Non-pigmented ciliary epithelial cell (primary cell): ENCODE measurements at regions not wholly inside any gene's neighbourhood (a gene's known extent, or its start where the extent isn't known, plus 50 kb on each side); places are given as distances from the start of the nearest gene placed in this dataset.

ENCODE experiments used
- DNase-seq: peaks from one replicate; pipeline ENCODE4 v3.0.0-alpha.2; 2010; ENCODE audit warnings: low read depth

DNA sequence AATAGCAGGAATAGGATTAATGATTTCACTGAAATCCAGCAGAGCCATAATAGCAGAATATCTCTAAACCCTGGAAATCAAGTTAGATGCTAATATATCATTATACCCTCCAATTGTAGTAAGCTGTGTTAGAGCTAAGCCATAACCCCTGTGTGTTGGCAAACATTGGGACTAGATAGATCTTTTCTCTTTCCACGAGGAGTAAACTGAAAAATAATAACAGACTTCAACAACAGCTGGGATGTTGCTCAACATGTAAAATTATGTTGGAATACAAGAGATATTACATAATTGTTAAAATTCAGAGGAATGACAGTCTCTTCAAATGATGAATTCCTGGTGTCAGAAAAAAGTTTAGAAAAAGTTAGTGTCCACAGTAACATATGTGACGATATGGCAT, 383.8 kb downstream of the SNAPC1 start:
- DNase-seq = no peak

DNA sequence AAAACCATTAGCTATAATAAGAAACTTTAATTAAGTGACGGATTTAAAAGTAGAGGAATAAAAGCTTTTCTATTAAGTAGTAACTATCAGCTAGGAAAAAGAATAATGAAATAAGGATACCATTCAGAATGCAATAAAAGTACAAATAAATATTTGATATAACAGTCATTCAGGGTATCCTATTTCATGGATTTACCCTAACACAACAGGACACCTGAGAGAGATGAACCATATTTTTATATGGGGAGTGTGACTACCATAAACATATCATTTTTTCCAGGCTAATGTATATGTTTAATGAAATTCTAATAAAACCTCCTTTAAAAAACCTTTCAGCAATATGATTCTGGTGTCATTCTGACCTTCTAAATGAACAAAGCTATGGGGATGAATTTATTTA, 393.8 kb downstream of the SNAPC1 start:
- DNase-seq = no peak

DNA sequence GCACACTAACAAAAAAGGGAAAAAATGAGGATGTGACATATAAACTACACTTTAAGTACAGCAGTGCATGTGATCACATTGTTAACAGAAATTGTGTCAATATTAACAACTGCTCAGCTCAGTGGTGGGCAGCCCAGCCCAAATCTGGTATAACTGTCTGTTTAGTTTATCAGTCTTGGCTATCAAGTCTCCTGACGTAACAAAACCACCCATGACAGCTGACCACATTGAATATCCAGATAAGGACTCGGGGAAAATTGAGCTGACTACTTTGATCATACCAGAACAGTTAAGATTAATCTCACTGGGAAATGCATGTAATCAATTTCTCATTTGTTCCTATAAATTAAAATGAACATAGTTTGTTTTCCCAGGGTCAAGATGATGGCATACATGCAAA, 396.6 kb downstream of the SNAPC1 start:
- no peak for DNase-seq

DNA sequence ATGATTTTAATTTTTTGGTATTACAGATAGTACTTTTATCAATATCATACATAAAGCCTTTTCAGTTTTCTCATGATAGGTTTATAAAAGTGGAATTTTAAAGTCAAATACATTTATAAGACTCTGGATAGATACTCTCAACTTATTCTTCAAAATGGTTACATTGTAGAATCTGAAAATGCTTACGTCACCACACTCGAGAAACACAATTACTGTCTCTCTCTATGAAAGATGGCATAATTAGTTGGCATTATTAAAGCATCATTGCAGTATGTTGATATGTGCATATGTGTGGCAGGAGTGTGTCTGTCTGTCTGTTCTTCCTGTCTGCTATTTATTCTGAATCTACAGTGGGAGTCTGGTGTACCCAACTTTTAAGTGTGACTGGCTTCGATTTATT, 397.1 kb downstream of the SNAPC1 start:
- DNase-seq = no peak

DNA sequence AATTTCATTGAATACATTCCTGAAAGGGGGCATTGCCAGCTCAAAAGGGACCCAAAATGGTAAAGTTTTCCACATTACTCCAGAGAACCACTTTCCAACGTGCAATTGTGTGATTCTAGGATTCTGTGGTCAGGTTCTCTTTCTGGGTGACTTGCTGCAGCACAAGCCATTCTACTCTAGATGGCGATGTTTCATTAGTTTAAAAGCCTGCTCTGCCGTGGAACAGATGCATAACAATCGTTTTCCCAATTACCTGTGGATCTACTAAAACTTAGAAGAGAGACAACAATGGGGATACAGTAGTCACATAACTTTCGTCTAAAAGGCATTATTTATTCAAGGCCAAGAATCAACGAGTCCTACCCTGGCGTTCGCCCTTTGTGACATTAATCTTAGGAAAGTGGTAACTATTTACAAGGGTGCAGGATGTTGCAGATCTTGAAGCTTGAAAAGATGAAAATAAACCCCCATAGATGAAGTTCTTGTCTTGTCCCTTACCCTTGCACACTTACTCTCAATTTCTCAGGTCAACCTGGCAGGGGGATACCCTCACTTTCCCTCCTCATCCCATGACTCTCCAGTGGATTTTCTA, 400.9 kb downstream of the SNAPC1 start:
- DNase-seq = no peak

DNA sequence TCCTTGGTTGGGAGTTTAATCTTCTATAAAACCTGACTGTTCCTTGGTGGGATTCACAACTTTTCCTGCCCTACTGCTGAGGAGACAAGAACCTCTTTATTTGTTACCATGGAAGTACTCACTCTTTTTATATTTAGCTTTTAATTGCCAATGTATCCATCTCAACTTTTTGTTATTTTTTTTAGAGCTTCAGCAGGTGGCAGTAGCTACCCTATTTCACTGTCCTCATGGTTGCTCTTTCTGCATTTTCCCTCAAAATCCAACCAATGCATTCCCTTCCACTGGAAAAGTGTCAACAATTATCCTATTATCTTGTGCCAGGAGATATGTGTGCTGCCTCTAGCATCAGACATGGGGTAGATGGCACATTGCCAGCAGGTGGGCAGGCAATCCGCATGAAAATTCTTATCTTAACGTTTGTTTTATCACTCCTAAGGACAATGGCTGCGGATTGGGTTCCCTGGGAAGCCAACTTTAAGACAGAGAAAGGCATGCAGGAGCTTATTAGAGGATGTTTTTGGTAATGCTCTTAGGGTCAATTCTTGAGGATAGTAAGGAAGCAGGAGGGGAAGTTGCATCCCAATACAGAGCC, 406.4 kb downstream of the SNAPC1 start:
- DNase-seq = no peak

DNA sequence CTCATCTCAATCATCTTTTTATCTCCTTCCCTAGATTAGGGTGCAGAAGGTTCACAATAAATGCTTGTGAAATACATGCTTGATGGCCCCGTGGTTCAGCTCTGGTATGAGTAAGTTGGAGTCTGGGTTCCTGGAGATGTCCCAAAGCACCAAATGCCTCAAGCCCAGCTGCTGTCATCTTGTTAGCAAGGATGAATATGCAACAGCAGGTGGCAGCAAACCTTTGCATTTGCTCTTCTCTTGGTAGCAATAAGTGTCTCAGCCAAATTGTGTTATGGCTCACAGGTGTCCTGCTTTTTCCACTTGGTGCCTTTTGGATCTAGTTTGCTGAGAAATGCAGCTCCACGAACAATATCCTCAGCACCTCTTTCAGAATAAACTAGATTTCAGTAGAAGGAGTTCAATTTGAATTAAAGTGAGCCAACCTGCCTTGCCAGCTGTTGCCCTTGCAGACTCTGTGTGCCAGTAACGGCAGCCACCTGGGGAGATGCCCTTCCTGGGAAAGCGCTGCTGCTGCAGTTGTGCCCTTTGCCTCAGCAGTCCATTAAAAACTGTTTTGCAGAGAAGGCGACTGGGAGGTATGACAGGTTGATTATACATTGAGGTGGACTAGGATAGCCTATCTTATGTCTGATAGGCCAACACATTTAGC, 417.3 kb downstream of the SNAPC1 start:
- DNase-seq = peak; percentile 63

DNA sequence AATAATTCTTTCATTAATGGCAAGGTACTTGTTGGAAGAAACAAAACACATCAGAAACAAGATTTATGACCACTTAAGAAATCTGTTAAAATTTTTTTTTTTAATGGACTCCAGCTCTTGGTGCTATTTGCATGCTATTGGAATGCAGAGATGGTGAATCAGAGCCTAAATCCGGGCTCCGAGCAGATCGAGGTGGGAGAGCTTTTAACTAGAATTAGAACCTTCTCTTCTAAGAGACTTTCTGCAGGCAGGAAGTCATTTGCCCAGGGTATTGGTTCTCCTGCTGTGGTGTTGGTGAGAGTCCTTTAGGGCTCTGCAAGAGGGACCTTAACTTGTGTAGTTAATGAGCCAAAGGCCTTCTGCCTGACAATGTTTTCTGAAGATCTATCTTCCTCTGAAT, 419.4 kb downstream of the SNAPC1 start:
- DNase-seq = no peak

DNA sequence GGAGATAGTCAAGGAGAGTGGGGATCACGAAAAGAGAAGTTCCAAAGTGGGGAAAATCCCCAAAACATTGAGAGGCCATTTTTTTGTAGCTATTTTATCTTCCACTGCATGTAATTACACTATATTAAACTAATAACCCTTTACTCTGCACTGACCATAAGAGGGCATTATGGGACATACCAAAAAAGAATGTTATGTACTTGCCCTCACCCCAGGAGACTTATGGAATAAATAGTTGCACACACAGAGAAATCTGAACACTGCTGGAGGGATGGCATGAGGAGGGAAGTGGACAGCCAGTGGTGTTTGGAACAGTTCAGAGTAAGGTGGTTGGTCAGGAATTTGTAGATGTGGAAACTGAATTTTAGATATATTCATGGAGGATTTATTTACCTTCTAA, 422.9 kb downstream of the SNAPC1 start:
- DNase-seq = no peak

DNA sequence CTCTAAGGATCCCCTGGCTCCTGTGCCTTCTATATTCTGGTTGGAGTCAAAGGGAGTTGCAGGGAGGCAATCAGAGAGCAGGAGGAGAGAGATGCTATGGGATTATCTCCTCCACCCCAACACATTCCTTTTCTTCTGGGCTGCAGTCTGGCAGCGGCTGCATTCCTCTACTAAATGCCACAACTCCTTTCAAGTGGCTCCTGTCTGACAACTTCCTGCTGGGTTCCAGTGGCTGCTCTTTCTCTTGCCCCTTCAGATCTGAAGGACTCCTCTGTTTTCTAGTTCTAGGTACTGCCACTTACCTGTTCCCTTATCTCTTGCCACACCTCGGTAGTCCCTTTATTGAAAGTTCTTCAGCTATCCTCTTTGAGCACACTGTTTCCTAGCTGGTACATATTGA, 425.0 kb downstream of the SNAPC1 start:
- no peak for DNase-seq

DNA sequence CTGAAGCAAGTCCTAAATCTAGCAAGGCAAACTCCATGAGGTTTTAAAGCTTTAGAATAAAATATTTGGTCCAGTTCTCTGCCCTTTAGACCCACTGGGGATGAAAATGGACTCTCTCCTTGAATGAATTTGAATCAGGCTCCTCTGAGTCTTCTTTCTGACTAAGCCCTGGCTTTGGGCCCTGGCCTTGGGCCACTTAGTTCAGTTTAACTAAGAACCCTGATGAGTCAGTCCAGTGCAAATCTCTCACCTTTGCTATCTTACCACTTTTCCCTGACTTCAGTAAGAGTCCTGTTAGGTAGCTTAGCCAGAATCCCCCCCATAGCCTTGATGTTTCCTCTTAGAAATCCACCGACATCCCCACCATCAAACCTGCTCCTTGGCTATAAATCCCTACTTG, 427.5 kb downstream of the SNAPC1 start:
- DNase-seq = no peak

DNA sequence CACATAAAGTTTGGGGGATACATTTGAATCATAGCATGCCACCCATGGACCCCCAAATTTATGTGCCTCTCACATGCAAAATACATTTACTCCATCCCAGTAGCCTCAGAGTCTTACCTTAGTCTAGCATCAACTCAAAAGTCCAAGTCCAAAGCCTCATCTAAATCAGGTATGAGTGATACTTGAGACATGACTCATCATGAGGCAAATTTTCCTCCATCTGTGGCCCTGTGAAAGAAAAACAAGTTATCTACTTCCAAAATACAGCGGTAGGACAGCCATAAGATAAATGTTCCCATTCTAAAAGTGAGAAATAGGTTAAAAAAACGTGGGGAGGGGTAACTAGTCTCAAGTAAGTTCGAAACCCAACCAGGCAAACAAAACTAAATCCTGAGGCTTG, 444.2 kb downstream of the SNAPC1 start:
- DNase-seq = no peak

DNA sequence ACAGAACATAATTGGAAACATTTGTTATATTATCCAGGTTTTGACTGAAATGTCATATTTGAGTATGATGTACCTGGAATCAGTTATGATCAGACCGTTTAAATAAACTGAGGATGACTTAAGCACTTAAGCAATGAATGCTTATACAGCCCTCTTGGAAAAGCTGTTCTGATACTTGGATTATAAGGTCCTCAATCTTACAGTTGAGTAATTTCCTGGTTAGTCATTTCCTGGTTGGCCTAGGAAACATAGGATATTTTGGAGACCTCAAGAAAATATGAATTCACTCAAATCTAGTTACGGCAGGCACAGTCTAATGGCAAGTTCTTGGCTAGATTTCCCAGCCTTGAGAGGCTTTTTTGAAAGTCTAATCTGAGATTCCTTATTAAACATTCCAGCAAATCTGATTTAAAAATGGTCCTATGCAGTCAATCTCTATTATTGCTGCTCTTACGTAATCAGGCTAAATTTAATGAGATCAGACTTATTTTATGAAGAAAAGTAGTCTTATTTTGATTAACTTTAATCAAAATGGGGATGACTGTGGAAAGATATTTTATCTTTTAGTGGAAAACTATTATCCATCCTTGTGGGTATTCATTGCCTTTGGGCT, 447.2 kb downstream of the SNAPC1 start:
- DNase-seq = peak; percentile 68

DNA sequence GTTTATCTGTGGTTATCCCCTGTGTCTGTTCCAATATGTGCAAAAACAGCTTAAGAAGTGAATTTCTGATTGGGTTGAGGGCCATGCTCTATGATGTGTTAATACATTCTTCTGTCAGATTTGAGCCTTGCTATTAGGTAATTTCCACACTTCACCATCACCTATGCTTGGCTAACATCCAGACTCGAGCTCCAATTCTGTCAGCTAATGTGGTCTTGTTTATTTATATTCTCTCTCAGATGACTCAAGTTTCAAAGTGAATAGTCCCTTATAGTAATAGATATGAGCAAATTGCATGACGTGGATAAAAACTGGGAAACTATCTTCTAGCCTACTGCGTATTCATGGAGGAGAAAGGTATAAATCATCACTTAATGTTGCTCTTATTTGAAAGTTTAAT, 451.3 kb downstream of the SNAPC1 start:
- peak; percentile 31 for DNase-seq

DNA sequence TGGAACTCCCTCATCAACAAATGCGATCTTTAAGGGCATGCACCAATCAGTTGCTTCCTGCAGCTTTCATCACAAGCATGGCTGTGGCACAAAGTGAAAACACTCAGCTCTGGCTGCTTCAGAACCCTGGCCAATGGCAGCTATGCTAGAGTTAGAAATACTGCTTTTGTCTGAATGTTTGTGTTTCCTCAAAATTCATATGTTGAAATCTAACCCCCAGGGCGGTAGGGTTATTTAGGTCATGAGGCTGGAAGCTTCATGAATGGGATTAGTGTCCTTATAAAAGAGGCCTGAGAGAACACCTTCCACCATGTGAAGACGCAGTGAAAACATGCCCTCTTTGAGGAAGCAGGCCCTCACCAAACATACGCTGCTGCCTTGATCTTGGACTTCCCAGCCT, 453.9 kb downstream of the SNAPC1 start:
- DNase-seq = no peak

DNA sequence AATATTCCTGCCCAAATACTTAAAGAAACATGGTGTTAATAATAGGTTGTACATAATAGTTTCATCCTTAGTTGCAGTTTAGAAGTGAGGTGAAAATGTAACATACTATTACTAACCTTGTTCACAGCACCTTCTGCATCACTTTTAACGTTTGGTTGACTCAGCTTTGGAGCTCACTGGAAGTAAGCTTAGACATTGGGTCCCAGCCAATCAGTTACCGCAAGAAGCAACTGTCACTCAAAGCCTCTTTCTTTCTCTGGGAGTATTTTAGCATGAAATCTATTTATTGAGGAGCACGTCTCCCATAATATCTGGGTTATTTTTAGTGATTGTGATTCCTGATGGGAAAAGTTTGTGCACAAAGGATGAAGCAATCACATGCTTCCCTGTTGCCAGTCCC, 472.6 kb downstream of the SNAPC1 start:
- no peak for DNase-seq

DNA sequence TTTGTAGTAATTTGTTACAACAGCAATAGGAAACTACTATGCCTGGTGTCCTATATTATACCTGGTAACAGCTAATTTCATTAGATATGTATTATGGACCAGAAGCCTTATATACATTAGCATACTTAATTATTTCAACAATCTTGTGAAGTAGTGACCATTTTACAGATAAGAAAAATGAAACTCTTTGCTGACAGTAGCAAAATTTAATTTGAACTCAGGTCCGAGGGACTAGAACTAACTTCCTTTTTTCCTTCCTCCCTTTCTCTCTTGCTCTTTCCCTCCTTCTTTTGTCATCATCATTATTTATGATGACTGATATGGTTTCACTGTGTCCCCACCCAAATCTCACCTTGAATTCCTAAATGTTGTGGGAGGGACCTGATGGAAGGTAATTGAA, 482.0 kb downstream of the SNAPC1 start:
- no peak for DNase-seq

DNA sequence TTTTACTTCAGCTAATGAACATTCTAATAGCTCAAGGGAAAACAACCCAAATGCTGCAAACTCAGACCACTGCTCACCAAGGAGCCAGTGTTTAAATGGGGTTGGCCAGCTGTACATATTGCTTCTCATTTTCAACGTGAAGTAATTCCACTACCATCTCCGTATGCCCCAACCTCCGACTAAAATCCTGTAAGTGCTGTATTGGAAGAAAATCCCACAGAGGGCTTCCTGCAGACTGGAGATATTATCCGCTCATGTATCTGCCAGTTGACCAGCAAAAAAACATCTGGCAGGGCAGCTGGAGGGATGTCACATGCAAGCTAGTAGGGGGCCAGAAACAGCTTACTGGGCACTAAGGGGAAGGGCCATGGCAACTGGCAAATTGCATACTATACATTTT, 485.0 kb downstream of the SNAPC1 start:
- DNase-seq = no peak

DNA sequence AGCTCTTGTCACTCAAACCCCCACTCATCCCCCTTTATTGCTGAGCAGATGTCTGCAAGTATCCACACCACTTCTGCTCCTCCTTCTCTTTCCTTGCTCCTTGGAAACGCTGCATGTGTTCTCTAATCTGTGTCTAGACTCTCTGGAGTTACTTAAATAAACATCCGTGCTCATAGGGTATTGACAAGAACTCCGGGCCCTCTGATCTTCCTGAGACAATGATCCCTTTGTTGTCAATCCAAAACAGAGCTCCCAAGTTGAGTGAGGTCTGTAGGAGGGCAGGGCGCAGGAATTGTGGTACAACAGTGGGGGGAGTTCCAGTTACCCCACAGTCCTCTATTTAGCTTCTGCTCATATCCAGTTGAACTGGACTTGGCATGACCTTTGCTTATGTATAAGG, 489.0 kb downstream of the SNAPC1 start:
- DNase-seq = no peak

DNA sequence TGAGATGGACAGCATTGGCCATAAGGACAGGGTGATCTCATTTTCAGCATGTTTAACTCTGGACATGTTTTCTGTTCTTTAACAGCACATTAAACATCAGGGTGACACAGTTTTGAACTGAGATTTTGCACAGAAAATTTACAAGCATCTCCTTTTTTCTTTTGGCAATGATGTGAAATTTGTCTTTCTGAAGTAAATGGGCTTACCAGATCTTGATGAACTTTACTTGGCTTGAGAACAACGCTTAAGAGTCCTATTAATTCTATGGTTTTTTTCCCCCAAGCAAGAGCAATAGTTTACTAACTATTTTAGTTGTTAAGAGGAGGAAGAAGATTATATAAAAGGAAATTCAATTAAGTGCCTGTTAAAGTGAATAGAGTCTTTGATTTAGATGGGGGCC, 491.0 kb downstream of the SNAPC1 start:
- no peak for DNase-seq

DNA sequence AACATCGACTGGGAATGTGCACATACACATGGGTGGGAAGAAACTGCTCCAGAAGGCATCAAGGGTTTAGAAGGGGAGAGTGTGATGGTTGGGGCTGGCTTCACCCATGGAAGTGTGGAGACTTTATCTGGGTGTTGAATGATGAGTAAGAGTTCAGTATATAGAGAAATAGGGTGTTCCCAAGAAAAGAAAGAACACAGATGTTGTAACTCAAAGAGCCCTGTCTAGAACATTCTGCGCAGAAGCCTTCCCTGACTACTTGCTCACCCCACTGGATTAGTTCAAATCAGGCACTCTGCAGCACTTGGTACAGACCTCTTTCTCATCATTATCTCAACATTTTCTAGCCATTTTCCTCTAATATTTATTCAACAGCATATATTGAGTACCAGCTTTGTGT, 491.7 kb downstream of the SNAPC1 start:
- DNase-seq = no peak

DNA sequence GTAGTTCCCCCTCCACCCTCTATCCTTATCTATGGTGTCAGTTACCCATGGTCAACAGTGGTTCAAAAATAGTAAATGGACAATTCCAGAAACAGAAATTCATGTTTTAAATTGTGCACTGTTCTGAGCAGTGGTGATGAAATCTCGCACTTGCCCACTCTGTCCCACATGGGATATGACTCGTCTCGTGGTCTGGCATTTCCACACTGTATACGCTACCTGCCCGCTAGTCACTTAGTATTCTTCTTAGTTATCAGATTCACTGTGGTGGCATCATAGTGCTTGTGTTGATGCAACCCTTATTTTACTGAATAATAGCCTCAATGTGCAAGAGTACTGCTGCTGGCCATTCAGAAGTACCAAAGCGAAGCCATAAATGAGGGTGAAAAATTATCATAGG, 507.0 kb downstream of the SNAPC1 start:
- peak; percentile 3 for DNase-seq

DNA sequence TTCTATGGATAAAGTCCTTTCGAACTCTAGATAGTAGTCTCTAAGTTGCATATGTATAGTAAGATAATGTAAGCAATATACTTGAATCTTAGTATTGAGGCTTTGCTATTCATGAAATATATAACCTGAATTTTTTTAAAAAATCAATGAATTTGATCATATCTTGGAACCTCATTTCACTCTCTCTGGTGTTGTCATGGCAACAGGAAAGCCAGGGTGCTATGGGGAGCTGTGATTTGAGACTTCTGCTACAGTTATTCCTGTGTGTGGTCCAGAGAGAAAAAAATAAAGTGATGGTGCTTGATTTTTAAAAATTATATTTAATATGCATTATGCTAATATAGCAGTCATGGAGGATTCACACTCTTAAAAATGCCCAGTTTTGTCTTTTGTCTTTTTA, 508.0 kb downstream of the SNAPC1 start:
- no peak for DNase-seq

DNA sequence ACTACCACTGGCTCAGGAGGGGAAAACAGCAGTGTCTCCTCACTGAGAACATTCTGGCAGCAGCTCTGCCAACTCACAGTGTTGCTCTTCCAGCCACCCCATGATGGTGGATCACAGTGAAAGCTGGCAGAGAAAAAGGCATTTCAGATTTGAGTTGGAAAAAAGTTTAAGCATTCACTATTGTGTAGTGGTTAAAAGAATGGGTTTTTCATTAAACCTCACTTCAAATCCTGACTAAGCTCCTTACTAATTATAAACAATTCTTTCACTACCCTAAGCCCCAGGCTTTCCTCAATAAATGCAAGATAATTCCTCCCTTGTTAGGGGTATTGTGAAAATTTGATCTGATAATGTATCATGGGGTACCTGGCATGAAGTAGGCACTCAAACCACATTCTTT, 518.1 kb downstream of the SNAPC1 start:
- DNase-seq = no peak
